DMS79 treated with DMSO at 0.1 percent for 48 hours (cell line): ENCODE measurements at regions not wholly inside any gene's neighbourhood (a gene's known extent, or its start where the extent isn't known, plus 50 kb on each side); places are given as distances from the start of the nearest gene placed in this dataset.

ENCODE experiments used
- DNase-seq: peaks from one replicate; lab custom pipeline; 2025; lab: John Stamatoyannopoulos, UW

DNA sequence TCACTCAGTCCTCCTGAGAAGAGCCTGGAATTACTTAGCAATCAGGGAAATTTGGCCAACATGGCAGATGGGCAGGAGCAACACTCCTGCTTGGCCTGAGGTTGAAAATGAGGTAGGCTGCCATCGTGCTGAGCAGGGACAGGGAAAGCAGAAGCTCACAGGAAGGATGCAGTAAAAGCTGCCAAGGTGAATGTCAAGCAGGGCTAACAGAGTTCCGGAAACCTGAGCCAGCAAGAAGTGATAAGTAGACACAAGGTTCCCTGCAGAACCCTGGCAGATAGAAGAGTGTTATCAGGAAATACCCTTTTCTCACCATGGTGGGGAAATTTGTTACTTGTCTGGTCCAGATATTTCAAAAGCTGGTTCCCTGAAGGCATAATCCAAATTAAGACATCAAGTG, 454.3 kb upstream of the MEX3C start:
- DNase-seq: no peak

DNA sequence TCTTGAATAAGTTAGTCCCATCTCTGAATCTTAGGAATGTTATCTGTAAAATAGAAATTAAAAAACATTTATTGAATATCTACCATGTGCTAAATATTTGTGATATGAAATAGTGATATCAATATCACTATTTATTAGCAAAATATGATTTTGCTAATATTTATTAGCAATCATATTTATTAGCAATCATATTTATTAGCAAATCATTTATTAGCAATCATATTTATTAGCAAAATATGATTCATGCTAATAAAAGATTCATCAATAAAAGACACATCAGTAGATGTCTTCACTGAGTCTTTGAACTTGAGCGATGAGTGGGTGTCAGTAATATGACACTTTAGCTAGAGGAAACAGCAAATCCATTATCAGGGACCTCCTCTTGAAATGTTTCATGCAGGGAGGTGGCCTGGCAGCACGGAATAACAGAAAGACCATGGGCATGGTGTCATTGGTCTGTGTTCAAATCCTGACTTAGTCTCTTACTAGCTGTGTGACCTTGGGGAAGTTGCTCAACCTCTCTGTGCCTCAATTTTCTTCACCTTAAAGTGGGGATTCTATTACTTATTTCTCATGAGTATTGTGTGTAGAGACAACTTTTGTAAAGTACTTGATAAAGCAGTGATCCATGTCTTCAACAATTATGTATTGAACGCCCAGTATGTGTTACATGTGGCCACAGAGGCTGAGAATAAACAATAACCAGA, 456.2 kb upstream of the MEX3C start:
- no peak for DNase-seq

DNA sequence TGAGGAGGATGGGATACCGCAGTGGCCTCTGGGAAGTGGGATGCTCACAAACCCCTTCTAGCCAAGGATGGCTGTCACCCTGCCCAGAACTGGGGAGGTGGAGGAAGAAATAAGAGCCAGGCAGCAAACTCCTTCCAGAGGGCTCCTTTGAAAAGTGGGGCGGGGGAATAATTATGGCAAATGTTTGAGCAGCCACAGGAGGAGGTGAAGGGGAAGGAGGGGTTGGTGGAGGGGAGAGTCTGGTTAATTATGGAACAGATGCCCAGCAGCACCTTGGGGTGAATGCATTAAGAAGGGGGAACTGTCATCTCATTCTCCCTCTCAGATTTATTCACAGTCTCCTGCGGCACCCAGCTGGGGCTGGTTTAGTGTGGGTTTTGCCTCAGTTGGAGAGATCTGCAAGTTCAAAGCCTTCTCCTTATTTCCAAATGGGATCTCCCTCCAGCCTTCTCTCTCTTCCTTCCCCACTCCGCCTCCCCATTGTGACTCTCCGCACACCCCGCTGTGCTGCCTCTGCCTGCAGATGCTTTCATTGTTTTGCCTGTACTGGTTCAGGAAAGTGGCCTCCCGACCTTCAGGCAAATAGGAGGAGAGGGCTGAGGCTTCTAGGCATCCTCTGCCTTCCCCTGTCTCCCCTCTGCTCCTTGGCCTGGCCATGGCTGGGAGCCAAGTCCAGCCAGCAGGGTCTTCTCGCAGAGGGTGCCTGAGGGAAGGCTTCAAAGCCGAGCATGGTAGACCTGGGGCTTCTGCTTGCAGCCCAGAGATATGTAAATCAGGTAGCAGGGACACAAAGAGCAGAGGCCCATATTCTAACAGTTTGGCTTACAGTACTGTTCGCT, 457.2 kb upstream of the MEX3C start:
- DNase-seq: no peak

DNA sequence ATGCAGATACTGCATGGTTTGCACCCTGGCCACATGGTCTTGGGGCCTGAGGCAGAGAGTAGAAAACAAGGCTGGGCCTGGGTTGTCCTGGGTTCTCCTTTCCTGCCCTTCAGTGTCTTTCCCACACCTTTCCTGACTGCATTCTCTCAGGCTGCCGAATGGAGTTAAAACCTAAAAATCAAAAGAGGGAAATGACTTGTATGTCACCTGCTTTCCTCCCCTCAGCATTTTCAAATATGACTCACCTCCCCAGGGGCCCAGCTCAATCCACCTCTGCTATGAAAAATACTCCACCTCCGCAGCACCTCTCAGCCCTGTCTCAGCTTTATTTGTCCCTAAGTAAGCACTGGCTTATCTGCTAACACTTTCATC, 457.8 kb upstream of the MEX3C start:
- no peak for DNase-seq

DNA sequence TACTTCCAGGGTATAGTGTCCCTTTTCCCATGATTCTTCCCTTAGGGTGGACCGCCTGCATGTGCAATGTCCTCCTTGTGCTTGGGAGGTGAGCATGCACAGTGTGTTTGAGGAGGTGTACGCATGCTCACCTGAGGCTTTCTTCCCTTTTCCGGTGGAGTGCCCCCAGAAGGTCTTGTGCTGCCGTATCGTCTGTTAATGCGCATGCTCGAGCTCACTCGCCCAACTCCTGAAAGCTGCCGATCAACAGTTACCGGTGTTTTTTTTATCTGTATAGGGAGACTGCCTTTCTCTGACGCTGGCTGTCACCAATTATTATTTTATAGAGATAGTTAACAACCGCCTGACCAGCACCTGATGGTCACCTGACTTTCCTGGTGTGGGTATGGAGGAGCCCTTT, 458.8 kb upstream of the MEX3C start:
- DNase-seq: no peak

DNA sequence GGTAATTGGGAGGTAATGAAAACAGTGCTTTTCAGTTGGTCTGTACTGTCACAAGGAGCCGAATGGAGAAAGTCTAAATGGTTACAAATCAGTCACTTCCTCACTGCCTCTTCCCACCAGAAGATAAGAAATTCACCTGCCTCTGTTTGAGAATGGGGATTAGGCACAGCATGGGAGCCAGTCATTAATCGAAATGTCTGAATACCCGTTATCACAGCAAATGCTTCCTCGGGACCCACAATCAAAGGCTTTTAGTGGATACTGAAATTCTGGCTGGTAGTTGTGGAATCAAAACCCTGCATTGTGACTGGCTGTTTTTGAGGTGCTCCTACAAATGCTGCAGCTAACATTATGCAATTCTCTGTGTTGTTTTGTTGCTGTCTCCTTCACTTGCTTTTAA, 461.0 kb upstream of the MEX3C start:
- no peak for DNase-seq

DNA sequence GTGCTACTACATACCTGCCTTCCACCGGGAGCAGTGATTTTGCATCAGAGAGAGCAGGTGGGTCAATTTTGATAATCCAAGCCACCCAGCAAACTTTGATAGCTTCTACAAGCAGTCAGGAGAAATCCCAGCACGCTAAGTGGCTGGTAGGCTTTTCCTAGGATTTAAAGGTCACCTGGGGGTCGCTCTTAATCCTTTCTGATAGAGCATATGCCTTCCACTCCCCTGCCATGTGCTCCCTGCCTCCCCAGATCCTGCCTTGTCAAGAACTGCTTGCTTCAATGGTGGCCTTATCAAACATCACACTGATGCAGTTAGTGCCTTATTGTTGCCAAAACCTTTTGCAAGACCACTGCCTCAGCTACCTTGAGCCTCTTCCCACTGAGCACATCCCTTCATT, 462.3 kb upstream of the MEX3C start:
- DNase-seq: no peak

DNA sequence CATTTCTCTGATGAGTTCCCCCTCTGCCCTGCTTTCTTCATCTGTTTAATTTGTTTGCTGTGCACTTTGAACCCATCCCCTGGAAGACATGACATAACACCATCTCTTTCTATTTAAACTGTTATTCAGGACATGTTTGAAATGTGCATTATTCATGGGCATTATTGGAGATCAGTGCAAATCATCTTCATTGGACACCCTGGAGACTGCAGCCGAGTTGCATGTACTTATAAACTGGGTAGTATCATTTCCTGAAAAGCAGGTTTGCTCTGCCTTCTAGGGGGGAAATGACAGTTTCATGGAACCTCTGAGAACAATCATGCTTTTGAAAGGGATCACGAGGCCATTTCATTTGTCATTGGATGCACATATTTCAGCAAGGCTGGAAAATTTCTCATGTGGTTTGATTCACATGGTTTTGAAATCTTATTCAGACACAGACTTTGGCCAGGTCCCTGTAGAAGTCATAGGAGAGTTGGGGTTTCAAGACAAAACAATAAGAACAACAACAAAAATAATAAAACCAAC, 462.8 kb upstream of the MEX3C start:
- DNase-seq: no peak

DNA sequence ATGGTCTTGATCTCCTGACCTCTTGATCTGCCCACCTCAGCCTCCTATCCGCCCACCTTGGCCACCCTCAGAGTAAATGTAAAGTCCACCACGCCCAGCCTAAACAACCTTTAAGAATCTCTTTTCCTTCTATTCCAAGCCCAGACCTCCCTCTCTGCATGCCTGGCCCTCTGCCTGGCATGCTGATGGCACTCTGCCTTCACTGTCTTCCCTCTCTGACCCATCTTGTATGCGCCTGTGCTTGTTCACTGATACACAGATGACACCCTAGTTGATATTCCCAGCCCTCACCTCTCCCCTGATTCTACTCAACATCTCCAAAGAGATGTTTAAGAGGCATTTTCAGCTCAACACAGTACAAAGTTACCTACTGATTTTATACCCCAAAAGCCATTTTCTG, 466.8 kb upstream of the MEX3C start:
- no peak for DNase-seq

DNA sequence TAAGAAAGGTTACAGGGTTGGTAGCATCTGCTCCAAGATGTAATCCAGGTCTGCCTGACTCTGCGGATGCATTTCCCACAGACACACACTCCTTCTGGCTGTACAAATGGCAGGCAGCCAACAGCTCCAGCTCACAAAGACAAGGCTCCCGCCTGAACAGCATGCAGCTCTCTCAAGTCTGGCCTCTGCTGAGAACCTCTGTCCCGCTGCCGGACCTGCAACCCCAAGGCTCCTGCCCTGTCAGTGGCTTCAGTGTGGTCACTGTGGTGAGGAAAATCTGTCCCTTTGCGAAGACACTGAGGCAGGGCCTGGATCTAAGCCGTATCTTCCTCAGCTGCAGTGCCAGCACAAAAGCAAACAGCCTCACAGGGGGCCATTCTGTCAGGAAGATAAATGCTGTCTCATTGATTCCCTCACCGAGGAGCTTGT, 469.3 kb upstream of the MEX3C start:
- peak; percentile 39 for DNase-seq

DNA sequence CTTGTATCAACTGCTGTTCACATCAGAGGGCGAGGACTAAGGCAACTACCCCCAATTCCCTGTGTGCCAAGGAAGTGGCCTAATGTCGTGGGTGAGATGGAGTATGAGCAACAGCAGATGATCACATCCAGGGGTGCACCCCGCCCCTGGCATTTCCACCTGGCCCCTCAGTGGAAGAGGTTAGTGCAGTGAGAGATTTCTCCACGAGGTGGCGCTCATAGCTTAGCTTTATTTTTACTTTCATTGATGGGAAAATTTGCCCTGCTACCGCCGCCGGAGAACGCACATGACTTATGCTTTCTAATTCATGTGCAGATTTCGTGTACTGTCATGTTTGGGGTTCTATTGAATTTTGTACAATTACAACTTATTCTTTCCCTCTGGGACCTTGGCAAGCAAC, 470.6 kb upstream of the MEX3C start:
- peak; percentile 43 for DNase-seq

DNA sequence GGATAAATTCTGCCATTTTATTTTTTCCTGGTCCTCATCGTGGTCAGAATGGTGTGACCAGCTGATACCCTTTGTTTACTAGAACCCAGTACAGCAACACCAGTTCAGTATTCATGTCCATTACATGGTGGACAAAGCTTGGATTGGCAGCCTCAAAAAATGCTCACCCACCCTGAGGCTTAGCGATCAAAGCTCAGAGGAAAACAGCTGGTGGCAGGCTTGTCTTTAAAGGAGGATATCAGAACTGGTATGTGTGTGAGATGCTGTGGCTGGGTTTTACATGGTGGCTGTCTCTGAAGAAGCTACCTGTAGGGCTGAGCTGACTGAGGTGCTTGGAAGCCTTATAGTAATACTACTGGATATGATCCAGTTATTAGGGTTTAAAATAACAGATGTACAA, 471.1 kb upstream of the MEX3C start:
- no peak for DNase-seq

DNA sequence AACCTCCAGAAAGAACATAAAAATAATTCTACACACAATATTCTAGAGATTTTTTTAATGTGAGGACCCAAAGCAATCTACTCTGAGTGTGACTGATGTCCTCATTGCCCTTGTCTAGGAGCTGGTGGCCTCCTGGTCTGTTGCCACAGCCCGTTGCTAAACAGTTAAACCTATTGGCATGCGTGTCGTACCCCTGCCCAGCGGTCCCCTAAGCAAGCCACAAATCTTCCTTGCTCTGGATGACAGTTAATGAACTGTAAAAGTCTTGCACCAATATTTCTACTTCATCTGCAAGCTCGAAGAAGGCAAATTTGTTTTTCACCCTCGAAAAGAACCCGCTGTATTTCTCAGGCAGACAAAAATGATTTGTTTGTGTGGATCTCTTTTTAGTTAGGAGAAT, 489.1 kb upstream of the MEX3C start:
- no peak for DNase-seq

DNA sequence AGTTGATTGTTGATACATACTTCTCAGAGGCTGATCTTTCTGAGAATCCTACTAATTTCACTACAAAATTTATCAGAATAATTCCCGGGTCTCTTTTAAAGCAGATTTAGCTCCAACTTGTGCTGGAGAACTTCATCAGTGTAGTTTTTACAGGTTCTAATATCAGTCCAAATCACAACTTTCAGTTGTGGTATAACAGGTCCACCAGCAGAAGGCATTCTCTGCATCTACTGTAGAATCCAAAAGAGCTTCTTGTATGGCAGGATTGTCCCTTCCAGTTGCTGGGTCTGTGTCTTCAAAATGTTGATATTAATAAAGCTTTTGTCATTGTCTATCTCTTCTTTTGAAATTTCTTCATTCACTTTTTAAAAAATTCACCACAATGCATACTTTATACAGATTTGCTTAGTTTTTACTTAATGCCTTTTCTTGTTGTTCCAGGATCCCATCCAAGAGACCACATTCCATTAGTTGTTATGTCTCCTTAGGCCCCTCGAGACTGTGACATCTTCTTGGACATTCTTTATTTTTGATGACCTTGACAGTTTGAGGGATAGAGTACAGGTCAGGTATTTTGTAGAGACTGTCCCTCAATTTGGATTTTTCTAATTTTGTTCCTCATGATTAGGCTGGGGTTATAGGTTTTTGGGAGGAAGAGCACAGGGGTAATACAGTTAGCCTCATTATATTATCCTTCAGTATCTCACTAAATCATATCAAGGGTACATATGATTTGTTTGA, 490.5 kb upstream of the MEX3C start:
- DNase-seq: no peak

DNA sequence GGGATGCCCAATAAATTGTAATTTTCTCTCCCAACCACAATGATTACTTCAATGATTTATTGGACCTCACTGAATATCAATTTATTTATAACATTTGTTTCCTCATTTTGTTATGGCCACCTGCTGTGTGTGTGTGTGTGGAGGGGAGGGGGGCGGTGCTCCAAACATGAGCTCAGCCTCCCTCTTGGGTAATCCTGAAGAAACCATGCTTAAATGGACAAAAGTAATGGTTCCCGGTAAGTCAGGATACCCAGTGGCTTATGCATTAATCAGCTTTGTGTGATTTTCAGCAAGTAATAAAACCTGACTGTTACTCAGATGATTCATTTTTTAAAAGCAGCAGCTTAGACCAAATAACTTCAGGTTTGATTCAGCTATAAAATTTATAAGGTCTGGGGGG, 495.1 kb upstream of the MEX3C start:
- no peak for DNase-seq

DNA sequence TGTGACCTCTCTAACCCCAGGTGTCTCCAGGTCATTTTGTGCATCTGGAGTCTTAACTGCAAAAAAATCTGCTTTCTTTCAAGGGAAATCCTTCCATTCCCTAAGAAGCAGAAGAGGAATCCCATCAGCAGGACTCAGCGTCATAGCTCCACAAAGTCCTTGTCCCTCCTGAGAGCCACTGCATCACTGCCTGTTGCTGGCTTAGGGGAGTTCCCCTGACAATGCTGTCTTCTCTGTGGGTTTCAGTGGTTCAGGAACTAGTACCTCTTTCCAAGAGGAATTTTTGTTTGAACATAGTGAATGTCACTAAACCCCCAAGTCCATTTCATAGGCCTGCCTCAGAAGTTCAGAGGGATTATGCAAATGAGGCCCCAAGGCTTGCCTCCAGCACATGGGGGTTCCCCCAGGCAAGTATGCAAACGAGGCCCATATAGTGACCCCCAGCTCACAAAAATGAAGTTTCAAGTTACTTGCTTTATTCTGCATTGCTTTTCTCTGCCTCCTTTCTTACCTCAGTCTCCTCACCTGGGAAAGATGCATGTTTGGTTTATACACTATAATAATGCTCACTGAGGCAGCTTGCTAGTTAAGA, 513.9 kb upstream of the MEX3C start:
- no peak for DNase-seq

DNA sequence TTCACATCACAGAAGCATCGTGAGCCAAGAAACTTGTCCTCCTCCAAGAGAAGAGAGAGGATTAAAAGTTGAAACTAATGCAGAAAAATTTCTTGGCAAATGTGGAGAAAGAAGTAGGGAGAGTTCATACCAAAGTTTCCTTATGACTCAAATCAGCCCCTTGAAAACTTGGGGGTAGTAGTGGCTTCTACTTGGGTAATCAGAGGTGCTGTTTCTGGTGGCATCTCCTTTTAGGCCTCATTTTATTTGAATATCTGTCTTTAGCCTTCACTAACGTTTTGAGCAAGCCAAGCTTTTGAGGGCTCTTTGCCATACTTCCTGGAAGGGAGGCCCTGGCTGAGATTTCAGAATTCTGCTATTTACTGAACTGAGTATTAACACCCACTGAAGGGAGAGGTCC, 515.3 kb upstream of the MEX3C start:
- no peak for DNase-seq

DNA sequence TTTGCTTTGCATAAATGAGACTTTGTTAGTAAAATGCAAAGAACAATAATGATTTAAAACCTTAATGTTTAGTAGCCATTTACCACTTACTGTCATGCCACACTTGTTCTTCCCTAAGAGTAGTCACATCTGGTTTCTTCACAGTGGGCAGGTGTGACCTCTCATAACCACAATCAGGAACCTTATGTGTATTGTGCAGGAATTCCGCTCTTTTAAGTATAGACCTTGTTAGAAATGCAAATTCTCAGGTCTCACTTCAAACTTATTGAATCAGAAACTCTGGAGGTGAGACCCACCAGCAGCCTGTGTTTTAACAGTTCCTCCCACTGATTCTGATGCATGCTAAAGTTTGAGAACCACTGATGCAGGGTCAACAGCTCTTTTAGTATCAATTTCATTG, 518.8 kb upstream of the MEX3C start:
- DNase-seq: no peak

DNA sequence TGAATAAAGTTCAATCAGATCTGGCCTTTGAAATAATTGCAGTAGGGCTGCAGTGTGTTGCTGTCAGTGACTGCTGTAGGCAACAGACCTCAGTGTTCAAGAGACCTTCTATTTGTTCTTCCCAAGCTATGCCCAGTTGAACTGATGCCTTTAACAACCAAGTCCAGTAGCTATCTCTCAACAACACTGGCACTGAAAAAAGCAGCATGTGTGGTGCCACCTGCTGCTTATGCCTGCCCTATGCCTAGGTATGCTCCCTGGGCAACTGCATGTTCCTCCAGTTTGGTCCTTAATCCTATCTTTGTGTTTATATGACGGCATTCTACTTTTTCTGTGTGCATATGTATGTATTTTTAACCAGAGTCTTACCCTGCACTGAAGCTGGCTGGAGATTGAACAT, 523.9 kb upstream of the MEX3C start:
- no peak for DNase-seq

DNA sequence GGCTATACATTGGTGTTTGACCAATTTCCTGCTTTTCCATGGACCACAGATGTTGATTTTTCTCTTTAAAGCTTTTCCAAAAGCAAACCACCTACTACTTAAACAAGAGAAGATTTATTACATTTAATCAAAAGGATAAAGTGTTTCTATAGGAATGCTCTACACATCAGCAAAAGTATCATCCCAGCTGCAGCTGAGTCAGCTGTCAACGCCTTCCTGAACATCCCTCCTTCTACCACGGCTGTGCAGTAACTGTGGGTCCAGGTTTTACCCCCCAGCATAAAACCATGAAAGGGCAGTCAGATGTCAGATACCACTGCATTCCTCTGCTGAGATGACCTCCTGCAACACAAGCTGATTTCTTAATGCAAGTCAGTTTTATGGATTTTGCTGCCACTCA, 524.5 kb upstream of the MEX3C start:
- no peak for DNase-seq

DNA sequence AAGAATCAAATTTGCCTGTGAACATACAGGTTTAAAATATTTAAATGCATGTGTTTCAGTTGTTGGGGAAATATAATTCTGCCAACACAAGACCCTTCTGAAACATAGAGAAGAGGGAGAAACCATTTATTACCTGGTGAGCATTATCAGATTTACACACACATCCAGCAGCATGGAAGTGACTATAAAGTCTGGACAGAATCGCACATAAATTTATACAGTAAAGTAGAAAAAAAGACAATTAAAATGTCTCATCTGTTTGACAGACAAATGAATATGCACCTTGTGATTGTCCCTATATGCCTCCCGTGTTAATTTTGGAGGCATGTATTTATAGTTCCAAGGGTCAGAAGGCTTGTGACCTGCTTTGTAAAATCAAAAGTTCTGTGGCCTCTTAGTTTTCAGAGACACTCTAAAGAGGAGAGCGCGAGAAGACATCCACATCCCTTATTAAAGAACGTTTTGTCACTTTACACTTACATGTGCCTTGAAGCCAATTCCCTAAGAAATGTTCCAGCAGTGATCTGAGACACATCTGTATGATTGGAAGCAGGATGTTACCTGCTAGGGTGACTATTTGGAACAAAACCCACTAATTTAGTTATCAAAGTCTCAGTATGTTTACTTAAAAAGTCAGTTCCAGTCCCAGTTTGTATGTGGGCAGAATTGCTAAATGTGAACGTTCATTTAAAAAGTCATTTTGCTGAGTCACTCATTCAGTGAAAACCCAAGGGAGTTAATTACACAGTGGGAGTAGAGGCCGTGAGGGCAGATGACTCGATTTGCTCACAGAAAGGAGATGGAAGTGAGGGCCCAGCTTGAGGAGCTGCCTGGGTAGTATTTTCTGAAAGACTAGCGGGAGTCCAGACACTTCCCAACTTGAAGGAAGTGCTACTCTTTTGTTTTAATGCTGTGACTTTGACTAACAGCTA, 527.6 kb upstream of the MEX3C start:
- no peak for DNase-seq
